ENCODE measurements at regions not wholly inside any gene's neighbourhood (a gene's known extent, or its start where the extent isn't known, plus 50 kb on each side); places are given as distances from the start of the nearest gene placed in this dataset.
"Not testable (repeated sequence)": the region's sequence is repeated elsewhere in the genome, so short reads cannot be mapped to it uniquely, and the experiment has no call there.

DNA sequence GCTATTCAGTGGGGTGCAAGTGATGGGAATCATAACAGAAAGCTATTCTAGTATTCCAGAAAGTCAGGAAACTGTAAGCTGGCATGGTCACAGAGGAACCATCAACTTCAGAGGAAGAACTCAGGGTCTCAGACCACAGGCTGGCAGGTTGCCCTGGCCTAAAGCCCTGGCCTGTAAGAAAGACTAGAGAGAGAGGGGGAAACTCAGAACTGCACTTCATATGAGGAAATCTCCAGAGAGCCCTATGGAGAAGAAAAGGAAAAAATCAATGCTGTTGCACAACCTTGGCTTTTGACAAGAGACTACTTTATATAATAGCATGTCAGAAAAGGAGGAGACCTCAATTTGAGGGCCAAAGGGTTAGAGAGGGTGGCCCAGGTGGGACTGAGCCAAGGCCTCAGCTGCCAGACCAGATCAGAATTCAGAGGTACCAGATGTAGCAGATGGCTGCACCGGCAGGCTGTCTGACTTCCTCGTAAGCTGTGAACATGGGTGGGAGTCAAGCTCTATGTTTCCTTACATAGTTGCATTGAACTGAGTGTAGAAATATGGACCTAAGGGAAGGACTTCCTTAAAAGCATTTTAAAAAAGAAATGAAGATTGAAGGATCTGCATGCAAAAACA lies 333.8 kb downstream of the PDCD6IP start:
- peak; percentile 30 for DNase-seq

DNA sequence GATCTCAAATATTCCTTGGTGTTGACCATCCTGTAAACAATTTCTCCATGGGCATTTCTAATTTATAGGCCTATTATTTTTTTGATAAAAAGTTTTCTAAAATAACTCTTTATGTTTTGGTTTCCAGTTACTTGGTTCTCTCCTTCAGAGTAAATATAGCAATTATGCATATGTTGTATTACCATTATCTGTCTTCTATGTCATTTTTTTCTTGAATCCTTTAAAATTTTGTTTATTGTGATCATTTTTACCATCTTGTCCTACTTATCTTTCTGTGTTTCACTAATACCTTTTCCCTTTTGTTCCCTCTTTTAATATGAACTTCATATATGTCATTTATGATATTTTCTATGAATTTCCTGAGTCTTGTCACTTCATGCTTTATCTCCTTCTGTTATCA lies 341.1 kb downstream of the PDCD6IP start:
- DNase-seq: no peak

DNA sequence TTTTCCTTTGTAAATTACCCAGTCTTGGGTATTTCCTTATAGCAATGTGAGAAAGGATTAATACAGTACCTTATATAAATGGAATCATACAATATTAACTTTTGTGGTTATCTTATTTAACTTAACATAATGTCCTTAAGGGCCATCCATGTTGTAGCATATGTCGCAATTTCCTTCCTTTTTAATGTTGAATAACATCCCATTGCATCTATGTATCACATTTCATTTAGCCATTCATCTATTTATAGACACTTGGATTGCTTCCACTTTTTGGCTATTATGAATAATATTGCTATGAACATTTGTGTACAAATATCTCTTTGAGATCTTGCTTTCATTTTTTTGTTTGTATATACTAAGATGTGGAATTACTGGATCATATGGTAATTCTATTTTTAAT lies 342.2 kb downstream of the PDCD6IP start:
- DNase-seq: peak; percentile 74

DNA sequence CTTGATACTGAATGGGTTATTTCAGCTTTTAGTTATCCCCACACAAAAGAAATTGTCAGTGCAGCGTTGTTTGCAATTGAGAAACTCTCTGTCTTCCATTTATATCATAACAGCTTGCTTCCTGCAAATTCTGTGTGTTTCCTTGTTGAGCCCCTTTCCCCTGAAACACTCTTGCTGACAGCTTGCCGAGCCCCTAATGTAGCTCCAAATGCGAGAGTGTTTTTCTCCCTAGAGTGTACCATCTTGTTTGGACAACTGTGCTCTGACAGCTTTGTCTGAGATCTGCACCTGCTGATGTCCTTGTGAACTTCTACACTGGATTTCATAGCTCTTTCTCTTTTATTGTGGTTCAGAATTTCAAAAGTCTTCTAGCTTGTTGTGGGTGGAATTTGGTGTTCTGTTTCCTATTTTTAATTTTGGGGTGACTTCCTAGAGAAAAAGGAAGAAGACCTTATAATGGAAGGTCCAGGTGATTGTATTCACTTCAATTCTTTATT lies 343.5 kb downstream of the PDCD6IP start:
- DNase-seq: no peak

DNA sequence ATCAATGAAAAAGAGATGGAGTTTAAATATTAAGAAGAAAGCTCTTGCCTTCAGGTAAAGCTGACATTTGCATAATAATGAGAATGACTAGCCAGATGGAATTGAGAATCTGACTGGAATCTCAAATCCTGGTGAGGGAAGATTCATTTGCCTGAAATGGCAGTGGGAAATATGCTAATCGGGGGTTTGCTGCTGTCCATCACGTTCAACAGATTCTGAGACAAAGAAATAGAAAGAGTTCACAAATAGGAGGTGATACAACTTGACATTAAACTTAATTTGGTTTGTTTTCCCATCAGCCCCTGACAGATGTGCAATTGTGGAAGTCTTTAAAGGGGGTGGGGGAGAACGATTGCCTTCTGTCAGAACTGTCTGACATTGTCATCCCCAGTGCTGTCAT lies 347.4 kb downstream of the PDCD6IP start:
- DNase-seq: no peak

DNA sequence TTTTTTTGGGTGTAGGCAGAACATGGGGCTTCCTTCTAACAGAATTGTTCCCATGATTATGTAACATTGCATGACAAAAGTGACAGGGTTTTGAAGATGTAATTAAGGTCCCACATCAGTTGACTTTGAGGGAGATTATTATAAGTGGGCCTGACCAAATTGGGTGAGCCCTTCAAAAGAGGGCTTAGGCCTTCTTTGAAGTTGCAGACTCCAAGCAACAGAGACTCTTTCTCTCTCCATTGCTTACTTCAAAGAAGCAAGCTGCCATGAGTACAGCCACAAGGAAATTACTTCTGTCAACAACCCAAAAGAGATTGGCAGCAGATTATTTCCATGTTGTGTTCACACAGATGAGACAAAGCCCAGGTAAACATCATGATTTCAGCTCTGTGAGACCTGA lies 348.2 kb downstream of the PDCD6IP start:
- DNase-seq: peak; percentile 55

DNA sequence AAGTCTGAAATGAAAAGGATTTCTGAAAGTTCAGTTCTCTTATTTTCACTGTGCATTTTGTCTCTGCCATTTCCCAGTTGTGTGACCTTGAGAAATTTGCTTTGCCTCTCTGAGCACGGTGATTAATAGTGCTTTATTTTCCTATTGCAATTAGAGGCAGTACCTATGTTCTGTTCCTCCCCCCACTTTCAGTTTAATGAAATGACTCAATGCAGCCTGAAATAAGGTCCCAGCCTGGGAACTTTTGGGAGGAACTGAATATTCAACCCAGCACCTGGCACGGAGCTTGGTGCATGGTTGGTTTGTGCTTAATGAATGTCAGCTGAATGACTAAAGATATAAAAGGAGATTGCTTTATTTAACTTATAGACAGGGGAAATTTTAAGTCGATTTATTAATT lies 352.6 kb downstream of the PDCD6IP start:
- no peak for DNase-seq

DNA sequence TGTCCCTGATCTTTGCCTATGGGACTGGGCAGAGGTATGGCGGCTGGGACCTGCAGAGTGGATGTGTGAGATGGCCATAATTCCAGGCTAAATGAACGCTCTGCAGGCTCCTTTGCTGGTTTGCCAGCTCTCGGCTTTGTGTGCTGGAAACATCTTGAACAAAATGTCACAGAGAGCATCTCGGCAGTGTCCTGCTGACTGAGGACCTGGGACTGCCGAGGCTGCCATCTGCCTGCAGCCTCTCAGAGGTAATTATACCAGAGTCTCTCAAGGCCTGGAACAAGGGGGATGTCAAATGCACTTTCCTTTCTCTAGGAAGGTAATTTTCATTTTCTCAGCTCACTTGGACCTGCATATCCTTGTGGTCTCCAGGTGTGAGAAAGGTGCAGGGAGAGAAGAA lies 354.2 kb downstream of the PDCD6IP start:
- DNase-seq: no peak

DNA sequence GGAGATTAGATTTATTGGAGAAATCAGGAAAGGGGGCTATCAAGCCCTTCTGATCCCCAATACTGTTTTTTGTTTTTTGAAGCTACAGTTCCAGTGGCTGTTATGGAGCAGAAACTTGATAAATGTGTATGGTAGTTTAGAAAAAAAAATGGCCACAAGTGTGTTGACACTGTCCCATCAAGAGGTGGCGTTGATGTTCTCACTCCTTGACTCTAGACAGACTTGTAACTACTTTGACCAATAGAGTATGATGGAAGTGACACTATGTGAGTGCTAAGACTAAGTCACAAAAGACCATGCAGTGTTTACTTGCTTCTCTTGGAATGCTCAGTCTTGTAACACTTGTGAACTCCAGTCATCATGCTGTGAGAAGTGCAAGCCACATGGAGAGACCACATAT lies 356.7 kb downstream of the PDCD6IP start:
- DNase-seq: no peak

DNA sequence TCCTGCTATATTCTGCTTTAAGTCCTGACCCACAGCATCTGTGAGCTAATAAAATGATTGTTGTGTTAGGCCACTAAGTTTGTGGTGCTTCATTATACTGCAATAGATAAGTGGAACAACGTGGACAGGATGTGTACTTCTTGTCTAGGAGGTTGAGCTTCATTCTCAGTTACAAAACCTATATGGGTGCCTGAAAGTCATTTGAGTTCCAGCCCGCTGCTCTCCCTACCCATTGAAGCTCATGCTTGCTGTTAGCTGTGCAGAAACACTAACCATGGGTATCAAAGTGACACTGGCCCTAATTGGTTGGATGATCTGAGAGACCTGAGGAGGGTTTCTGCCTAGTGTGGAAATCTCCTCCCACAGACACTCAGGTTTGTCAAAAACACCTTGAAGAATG lies 357.2 kb downstream of the PDCD6IP start:
- no peak for DNase-seq

DNA sequence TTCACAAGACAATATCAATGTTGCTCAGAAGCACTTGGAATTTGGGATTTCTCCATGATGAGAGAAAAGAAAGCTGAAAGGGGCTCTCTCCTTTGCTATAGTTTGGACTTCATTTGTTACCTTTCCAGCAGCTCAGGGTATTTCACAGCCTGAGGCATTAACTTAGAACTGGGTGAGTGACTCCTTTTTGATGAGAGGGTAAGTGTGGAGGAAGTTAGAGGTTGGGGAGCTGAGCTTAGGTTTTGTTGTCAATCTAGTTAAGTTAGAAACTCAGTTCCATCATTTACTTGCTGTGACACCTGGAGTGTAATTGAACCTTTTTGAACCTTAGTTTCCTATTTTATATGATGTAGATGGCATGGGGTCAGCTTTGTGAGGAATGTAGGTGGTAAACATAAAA lies 359.1 kb downstream of the PDCD6IP start:
- peak; percentile 11 for DNase-seq

DNA sequence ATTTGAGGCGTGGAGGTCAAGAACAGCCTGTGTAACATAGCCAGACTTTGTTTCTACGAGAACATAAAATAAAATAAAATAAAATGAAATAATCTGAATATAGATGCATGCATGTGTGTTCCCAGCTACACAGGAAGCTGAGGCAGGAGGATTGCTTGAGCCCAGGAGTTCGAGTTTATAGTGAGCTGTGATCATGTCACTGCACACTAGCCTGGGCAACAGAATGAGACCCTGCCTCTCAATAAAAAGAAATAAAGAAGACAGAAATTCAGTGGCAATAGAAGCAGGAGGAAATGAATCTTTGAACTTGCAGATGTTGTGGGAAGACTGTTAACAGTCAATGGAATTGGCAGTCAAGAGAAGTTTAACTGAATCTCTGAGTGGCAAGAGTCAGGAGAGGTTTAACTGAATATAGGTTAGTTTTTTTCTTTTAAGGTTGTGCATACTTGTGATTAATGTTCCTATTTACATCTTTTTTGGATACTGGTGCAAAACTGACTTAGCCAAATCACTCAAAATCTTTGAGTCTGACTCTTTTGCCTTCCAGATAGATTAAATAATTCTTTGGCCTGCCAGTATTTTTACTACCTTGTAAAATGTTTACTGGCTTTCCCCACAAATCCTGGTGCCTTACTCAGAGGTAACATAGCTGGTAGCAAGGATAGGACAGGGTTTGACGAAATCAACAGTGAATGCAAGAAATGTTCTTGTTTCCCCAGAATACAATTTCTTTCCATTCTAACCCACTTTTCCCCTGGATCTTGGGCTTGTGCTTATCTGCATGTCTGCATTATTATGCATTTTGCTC lies 361.4 kb downstream of the PDCD6IP start:
- DNase-seq: peak; percentile 64

DNA sequence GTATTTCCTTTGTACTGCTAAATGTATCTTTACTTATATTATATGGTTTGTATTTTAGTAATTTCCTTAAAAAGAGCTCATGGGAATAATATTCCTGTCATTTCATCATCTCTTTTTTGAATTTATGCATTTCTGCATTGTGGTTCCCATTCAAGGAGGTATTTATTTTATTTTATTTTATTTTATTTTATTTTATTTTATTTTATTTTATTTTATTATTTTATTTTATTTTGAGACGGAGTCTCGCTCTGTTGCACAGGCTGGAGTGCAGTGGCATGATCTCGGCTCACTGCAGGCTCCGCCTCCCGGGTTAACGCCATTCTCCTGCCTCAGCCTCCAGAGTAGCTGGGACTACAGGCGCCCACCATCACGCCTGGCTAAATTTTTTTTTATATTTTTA lies 371.2 kb downstream of the PDCD6IP start:
- not testable (repeated sequence) for DNase-seq

DNA sequence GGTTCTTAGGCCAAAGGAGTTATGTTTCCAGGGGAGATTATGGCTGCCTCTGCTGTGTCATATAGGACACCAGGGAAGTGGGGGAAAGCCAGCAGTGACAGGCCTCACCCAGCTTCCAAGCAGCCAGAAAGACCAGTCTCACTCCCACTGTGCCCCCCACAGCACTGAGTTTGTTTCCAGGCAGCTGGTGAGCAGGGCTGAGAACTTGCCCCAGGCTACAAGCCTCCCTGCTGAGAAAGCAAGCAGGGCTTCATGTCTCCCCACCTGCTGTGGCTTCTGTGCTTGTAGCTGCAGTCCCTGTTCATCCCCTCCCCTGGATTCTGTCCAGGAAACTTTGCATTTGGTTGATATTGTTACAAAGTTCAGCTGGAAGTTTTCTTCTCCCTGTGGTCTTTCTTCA lies 376.3 kb downstream of the PDCD6IP start:
- DNase-seq: no peak

DNA sequence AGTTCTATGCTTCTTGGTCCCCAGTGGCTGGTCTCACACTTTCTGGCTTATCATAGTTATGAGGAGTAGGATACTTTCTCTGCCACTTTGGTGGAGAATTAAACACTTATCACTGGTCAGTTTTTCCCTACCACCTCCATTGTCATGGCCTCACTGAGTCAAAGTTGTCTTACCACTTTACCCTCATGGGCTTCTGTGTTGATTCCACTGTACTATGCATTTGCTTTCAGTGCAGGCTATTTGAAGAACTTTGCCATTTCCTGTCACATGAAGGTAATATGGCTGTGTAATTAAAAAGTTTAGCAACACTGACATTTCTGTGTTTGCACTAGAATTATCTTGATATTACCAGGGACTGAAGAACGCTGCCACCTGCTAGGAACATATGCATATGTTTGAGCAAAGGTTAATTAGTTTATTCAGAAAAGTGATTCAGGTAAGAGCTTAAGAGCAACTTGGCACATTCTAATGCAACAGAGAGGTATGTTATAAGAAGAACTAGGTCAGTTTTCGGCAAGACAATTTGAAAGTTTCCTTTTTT lies 377.3 kb downstream of the PDCD6IP start:
- DNase-seq: no peak

DNA sequence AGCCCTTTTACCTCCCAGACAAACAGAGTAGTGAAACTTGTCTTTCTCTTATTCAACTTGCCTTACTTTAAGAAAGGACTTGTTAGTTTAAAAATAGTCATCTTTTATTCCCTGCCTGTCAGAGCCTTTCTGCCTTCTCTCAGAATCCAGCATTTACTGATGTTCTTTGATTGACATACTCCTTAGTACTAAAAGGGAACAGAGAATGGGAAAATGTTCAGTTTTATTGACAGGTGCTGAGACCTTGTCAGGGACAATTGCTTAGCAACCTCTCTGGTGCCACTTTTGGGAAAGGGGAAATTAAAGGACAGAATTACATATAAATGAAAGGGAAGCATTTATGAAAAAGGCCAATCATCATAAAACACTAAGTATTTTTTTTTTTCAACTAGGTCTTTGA lies 378.3 kb downstream of the PDCD6IP start:
- no peak for DNase-seq

DNA sequence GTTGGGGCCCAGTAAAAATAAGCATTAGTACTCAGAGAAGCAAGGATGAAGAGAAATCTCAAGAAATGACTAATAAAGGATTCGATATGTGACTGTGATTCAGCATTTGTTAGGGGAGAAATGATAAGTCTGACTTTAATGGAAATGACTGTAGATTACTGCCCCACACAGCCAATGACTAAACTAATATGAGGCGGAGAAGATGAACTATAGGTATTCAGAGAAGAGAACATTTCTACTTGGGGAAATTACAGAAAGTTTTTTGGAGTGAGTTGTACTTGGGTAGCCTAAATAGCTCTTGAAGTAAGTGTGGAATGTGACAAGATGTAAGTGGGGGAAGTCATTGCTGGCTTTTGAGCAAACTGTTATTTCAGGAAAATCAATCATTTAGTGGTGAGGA lies 380.0 kb downstream of the PDCD6IP start:
- no peak for DNase-seq

DNA sequence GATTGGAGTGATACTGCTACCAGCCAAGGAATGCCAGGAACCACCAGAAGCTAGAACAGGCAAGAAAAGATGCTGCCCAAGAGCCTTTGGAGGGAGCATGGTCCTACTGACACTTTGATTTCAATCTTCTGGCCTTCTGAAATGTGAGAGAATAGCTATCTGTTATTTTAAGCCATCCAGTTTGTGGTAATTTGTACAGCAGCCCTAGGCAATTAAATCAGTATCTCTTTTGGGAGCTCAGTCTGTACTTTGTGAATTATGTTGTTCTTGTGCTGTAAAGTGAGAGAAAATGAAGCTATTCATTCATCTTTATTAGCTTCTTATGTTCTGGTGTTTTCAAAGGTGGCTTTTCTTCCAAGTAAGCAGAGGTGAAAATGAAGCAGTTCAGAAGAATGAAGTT lies 381.3 kb downstream of the PDCD6IP start:
- DNase-seq: no peak

DNA sequence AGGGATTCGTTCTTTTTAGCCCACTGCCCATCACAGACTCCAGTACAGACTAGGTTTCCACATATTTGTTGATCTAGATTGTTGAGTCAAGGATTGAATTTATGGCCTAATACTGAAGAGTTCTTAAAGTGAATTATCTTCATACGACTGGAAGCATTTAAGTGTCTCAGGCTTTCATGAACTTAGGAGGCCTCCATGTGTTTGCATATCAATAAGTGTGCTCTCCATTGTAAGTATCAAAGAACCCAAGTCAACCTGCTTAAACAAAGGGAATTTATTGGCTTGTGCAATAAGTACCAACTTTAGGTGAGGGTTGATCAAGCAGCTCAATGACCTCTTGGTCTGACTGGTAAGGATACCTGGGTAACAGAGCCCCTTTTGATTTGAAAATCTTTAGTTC lies 382.1 kb downstream of the PDCD6IP start:
- DNase-seq: no peak

DNA sequence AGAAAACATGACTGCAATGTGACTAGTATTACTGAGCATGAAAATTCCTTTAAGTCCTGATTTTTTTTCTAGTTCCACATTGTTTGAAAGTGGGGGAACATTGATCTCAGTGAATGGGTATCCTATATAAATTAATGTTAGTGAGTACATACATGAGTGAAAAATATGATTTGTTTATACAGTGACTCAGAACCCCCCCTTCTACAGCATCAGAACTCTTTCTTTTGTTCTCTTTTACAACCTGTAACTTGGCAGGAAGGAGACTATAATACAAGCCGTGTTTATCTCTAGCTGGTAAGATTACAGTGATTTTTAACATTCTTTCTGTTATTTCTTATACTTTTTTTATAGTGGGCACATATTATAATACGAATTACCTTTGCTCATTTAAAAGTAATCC lies 384.7 kb downstream of the PDCD6IP start:
- no peak for DNase-seq

DNA sequence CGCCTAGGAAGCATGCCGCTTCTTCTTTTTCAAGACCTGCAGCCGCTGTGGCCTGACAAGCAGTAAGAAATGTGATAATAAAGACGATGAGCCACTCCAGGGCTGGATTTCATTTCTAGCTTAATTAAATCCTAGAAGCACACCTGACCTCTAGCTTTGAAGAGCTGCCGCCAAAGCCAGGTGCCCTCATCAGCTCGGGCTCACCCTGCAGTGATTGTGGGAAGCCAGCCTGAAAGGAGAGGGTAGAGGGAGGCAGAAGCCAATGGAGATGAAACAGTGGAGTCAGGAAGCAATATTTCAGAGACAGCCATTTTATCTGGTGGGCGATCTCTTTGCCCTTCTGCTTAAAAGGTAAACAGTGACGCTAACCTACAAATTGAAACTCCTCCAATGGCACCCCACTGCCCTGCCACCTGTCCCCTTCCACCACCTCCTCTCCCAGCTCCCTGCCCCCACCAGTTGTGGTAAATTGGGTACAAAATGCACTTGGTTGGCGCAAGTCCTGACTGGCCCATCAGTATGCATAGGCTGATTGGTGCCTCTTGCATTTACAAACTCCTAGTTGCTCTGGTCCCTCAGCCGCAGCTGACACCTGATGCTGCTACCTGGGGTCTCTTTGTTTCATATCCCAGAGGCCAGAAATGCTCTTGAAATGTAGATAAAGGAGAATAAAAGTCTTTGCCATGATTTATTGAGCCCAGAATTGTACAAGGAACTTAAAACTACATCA lies 385.3 kb downstream of the PDCD6IP start:
- DNase-seq: no peak

DNA sequence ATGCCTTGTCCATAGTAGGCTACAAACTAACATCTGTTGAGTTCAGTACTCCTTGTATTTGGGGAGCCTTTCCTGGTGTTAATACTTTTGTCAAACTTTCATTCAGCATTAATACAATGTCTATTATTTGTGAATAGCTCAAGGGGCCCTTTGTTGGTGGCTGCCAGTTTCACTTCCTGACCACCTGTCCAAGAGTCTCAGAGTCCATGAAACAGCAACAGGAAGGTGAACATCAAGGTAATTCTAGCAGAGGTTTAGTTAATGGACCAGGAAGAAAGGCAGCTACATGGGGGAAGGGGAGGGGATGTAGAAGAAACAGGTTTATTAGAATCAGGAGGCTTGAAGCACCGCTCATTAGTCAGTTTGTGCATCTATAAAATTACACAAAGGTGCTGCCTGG lies 386.9 kb downstream of the PDCD6IP start:
- DNase-seq: no peak

DNA sequence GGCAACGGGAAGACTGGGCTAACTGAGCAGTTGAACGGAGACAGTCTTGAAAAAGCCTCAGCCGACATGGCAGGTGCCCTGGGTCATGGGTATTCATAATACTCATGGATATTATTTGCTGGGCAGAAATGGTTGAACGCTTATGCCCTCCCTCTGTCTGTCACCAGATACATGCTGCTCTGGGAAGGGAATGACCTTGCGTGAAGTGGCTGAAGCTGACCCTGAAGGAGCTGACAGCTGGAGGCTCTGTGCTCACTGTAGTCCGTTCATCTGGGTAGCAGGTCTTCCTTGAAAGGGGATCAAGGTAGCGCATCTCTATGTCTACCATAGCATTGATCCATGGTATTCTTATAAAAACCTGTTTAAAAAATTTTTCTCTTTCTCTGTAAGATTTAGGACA lies 390.7 kb downstream of the PDCD6IP start:
- no peak for DNase-seq

DNA sequence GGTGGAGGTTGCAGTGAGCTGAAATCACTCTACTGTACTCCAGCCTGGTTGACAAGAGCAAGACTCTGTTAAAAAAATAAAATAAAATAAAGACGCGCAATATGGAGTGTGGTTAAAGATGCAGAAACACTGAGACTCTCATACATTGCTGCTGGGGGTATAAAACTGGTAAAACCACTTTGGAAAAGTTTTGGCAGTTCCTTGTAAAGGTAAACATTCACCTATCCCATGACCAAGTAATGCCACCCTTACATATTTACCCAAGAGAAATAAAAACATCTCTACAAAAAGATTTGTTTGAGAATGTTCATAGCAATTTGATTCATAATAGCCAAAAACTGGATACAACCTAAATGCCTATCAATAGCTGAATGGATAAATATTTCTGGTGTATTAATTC lies 398.5 kb downstream of the PDCD6IP start:
- no peak for DNase-seq

All from MV-4-11 (cell line).